ENCODE measurements at regions not wholly inside any gene's neighbourhood (a gene's known extent, or its start where the extent isn't known, plus 50 kb on each side); places are given as distances from the start of the nearest gene placed in this dataset.
"Not testable (repeated sequence)": the region's sequence is repeated elsewhere in the genome, so short reads cannot be mapped to it uniquely, and the experiment has no call there.

DNA sequence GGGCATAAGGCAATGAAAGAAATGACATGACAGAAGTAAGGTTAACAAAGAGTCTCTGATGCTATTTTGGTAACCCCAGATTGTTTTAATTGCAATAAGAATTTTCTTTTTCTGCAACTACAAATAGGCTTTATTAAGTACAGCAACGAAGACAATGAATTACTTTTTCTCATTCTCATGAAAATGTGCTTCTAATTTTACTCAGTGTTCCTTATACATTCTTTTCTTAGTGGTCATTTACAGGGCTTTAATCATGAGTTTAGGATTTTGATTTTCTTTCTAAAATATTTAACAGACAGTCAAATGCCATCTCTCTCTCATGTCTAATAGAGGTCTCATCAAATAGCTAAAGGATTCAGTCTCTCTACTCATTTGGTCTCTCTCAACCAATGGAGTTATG lies 452.1 kb downstream of the RAP2B start:
- DNase-seq: peak in 1 of 3 donors; percentile 6

DNA sequence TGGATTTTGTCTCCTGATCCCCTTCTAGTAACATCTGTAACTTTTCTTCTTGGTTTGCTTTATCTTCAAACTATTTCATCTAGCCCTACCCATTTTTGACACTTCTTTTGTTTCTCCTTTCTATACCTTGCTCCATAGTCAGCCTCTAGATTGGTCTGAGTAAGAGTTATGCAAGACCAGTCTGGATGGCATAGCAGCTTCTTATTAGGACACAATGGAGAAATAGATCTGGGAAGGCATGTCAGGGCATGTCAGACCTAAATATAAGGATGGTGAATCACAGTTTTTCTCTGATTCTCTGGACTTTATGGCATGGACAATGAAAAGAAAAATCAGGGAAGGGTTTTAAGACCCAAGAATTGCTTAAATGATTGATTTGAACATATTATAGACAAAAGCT lies 452.5 kb downstream of the RAP2B start:
- DNase-seq: peak in 1 of 3 donors; percentile 30

DNA sequence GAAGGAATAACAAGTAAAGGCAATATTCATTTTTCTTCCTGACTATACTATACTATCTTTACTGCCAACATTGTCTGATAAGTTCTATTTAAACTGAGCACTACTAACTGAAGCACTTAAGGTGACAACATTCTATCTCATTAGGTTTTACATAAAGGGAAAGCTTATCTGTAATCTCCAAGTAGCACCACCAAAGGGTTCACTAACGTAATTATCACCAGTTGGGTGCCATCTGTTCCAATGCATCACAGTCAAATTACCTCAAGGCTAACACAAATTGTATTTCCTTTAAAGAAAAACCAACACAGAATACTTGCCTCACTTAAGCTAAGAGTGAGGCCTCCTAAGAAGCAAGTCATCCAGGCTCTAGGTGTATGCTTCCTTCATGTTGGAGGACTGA lies 453.8 kb downstream of the RAP2B start:
- no peak for DNase-seq

DNA sequence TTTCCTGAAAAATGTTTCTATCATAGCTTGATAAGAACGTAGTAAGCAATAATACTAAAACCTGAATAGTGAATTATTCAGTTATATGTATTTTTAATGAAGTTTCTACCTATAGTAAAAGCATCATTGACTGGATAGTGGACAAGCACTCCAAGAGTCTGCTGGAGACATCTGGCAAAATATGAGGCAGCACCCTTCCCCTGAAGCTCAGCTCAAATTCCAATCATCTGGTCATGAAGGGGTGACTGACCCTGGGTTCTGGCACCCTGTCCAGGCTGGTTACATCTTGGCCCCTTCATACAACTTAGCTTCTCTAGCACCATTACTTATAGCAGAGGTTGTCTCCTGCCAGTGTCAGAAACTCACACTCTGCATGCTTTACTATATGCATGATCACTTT lies 455.4 kb downstream of the RAP2B start:
- no peak for DNase-seq

DNA sequence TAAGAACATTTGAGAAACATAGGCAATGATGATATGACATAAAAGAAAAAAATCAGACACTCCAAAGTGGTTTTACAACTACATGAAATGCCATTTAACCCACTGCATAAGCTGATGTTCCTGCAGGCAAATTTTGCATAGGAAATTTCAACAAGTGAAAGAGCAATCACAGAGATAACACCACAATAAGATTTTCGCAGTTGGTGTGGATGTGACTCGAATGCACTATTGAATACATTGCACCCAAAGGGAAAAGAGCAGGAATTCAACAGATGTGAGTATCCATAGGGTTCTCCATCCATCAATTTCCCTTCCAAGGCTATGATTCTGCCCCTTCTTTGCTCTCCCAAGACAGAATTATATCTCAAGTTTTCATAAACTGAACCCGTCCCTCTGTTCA lies 456.1 kb downstream of the RAP2B start:
- DNase-seq: no peak

DNA sequence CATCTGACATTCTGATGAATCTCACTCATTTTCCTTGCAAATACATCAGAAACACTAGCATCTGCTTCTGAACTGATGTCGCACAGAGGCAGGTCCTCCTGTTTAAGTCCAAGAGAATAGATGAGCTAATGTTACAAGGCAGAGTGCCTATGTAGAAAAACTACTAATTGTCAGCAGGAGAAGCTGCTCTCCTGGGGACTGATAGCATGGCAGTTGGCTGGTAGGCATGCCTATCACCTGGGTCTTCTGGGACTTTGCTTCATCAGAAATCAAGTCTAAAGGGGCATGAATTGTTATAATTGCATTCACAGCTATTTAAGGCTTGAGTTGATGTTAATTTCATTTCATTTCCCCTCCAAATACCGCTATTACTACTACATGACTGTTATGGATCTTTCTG lies 457.2 kb downstream of the RAP2B start:
- DNase-seq: no peak

DNA sequence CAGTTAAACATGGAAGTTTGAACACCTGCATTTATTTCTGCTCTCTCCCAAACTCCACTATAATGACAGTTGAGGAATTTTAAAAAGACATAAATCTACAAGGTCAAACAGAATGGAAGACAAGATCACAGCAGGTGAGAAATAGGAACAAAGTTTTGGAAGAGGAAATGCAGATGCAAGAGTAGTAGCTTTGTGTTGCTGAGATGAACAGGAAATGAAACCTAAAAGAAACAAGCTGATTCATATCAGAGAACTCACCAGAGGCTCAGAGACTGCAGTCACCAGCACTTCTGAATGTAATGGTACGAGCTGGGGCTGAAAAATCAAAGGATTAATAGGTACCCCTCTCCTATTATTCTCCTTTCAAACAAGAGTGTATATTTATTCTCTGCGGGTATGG lies 459.9 kb downstream of the RAP2B start:
- no peak for DNase-seq

DNA sequence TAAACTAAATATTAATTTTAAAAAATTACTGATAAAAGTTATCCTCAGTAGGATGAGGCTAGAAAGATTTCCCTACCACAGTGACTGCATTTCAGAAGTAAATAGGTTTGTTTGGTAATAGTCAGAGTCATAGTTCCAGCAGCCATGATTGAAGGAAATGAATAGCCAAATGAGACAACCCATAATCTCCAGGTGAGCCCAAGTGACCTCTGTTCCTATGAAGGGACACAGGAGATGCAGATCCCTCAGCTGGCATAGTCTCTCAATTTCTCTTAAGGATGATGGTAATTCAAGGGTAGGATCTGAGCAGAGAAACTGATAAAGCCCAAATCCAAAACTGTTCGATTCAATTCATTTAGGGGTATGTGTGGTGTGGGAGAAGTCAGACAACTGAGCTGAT lies 461.8 kb downstream of the RAP2B start:
- no peak for DNase-seq

DNA sequence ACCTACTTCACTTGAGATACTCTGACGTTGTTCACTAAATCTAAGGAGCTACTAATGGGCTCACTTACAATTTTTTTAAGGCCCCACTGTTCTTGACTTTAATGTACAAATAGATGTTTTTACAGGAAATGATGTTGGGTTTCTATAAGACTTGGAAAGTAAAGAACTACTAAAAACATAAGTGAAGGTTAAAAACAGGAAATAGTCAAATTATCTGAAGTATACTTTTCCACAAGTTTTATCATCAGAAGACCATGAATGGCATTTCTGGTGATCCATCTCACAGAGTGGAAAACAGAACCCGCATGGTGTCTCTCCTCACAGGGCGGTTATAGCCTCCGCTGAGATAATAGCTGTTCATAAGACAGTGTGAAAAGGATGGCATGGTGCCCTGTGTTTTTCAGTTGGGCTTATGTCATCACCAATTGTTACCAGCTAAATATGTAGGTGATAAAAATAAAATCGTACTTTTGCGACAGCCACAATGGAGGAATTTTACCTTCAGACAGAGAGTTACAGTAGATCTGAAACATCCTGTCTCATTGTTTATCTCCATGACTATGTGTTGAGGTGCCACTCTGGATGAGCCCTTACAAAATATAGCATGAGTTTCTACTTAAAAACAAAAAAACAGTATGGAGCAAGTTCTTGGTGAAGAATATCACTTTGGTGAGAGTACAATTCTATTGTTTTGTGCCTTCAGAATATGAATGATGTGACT lies 462.4 kb downstream of the RAP2B start:
- DNase-seq: no peak

DNA sequence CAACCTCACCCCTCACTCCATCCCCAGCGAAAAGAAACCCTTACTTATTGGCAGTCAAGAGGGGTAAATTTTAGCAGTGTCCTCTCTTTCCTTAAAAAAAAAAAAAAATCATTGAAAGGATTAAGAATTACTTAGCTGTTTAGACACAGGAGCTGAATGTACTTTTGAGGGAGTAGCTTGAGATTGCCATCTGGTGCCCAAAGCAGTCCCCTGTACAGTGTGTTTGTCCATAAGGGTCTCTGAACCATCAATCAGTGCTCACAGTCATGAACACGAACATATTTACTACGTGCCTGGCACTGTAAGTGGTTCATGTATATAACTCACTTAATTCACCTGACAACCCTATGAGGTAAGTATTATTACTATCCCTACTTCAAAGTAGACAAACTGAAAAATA lies 463.5 kb downstream of the RAP2B start:
- no peak for DNase-seq

DNA sequence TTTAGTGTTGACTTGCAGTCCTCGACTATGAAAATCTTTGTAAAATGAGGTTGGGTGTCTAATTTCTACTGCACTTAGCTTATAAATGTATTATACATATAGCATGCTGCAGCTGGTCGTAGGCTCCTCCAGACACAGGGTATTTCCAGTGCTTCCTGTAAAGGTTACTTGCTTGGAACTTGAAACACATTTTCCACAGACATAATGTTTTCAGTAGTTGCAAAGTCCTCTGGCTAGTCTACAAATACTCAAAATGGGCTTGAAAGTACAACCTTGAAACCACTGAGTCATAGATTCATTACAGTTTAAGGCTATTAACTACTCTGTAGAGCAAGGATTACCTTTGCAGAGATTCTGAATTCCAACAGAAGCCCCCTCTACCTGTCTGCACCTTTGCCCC lies 464.1 kb downstream of the RAP2B start:
- no peak for DNase-seq

DNA sequence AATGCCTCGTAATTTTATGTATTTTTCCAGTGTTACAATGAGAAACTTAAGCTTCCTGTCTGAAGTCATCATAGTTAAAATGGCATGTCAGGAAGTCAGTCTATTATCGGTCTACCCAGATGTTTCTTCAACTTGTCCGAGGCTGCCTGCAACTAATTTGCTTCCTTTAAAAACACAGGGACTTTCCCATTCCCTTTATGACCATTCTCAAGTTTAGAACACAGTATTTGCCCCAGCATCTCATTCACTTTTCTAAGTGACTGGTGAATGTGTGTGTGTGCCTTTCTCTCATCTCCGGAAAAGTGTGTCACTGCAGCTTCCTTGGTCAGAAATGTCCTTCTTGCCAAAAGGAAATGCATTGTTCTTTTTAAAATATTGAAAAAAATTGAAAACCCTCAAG lies 466.6 kb downstream of the RAP2B start:
- peak in 1 of 3 donors; percentile 17 for DNase-seq

DNA sequence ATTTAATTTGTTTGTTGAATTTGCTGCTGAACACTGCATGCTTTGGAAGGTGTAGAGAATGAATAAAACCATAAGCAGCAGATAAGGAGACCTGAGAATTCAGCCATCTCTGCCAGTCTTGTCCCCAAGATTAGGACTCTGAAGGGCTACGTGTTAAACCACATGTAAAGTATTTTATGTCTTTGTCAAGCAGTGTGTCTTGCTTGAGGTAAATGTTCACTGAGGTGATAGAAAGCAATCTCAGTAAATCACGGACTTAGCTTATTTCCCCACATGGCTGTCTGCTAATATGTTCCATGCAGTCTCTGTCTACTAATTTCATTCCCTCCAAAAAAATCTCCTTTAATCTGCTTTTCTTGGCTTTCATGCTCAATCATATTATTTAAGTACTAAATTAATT lies 467.1 kb downstream of the RAP2B start:
- no peak for DNase-seq

DNA sequence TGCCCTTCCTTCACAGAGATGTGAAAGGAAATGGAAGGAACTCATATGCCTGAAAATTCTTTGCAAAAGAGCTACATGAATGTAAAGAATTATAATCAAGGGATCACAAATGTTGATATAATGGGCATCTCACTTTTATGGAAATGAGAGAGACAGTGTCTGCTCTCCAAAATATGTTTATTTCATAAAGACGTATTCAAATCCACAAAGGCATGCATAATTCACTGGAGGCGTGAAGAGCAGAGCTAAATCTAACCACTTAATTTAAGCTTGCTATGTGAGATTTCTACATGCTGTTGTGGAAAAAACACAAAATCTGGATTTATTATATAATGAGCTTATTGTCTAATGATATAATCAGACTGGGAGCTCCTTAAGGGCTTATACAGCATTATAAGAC lies 469.1 kb downstream of the RAP2B start:
- DNase-seq: no peak

DNA sequence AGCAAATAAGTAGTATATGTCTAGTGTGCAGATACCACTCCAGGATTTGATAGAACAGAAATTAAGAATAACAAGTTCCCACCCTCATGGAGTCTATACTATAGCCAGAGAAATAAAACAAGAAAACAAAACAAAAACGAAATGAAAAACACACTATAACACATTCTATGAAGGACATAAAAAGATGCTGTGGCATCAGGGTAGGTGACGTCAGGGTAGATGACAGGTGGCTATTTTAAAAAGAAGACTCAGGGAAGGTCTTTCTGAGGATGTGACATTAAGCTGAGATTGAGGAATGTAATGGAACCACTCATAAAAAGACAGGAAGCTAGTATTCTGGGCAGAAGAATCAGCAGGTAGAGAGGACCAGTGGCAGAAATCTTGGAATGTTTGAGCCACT lies 469.6 kb downstream of the RAP2B start:
- no peak for DNase-seq

DNA sequence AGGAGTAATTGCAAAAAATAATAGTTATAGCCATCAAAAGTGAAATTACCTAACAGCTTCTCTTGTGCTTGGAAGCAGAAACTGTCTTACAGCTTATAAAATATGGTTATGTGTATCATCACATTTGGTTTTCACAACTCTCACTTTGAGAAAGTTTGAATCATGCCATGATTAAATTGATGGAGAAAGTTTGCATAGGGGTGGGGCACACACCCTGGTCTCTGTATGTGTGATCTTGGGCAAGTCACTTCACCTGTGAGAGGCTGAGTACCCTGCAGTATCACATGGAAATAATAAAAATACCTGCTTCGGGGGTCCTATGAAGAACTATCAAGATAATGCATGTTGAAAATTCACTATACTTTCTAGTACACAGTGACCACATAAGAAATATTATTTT lies 471.4 kb downstream of the RAP2B start:
- DNase-seq: no peak

DNA sequence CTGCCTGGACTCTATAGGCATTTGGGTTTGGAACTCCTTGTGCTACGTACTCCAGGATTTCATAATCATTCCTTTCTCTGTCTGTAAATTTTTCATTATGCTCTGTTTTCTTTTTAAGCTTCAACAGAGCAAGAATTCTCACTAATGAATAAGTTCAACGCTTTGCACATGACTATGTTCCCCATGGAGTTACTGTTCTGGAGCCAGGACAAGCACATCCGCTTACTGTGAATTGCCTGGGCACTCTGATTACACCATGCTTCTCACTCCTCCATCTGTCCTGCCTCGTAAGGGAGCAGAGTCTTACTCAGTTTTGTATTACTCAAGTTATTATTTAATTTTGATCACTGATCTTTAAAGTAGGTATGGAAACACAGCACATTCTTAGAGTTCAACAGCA lies 472.7 kb downstream of the RAP2B start:
- no peak for DNase-seq

DNA sequence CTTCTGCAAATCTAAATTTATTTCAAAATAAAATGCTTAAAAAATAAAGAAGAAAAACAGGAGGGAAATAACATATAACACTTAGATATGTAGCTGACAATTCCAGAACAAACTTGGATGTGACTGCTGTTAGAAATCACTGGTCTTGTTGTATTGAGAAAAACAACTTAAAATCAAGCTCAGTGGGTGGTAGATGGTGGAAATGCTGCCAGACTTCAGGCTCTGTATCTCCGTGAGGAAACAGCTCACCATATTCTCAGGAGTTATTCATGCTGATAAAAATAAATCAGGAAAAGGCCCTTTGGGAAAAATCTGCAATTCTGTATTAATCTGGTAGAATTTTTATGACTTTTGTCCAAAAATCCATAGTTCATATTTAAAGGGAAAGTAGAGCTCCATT lies 477.6 kb downstream of the RAP2B start:
- DNase-seq: peak; percentile 32 to 69 (median 45)

DNA sequence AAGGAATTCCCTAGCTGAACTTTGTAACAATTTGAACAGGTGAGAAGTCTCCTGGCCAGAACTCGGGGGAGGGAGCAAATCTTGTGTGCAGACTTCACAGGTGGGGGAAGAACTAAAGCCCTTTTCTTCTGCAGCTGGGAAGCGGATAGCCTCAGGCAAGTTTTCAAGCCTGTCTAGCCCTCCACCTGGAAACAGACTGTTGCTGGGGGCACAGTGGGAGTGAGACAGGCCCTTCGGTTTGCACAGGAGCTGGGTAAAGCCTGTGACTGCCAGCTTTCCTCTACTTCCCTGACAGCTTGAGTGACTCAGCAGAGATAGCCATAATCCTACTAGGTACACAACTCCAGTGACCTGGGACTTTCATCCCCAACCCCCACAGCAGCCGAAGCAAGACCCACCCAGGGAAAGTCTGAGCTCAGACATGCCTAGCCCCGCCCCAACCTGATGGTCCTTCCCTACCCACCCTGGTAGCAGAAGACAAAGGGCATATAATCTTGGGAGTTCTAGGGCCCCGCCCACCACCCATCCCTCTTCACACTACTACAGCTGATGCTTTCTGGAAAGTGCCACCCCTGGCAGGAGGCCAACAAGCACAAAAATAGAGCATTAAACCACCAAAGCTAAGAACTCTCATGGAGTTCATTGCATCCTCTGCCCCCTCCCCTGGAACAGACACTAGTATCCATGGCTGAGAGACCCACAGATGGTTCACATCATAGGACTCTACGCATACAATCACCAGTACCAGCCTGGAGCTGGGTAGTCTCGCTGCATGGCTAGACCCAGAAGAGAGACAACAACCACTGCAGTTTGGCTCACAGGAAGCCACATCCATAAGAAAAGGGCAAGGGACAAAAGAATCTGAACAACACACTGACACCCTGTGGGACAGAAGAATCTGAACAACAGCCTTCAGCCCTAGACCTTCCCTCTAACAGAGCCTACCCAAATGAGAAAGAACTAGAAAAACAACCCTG lies 479.0 kb downstream of the RAP2B start:
- no peak for DNase-seq

DNA sequence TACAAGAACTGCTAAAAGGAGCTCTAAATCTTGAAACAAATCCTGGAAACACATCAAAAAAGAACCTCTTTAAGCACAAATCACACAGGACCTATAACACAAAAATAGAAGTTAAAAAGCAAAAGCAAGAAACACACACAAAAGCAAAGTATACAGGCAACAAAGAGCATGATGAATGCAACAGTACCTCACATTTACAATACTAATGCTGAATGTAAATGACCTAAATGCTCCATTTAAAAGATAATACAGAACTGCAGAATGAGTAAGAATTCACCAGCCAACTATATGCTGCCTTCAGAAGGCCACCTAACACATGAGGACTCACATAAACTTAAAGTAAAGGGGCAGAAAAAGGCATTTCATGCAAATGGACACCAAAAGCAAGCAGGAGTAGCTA lies 478.6 kb upstream of the ARHGEF26 start:
- DNase-seq: not testable (repeated sequence)

DNA sequence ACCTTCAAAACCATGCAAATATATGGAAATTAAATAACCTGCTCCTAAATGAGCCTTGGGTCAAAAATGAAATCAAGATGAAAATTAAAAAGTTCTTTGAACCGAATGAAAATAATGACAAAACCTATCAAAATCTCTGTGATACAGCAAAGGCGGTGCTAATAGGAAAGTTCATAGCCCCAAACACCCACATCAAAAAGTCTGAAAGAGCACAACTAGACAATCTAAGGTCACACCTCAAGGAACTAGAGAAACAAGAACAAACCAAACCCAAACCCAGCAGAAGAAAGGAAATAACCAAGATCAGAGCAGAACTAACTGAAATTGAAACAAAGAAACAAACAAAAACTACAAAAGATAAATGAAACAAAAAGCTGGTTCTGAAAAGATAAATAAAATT lies 477.7 kb upstream of the ARHGEF26 start:
- DNase-seq: not testable (repeated sequence)

DNA sequence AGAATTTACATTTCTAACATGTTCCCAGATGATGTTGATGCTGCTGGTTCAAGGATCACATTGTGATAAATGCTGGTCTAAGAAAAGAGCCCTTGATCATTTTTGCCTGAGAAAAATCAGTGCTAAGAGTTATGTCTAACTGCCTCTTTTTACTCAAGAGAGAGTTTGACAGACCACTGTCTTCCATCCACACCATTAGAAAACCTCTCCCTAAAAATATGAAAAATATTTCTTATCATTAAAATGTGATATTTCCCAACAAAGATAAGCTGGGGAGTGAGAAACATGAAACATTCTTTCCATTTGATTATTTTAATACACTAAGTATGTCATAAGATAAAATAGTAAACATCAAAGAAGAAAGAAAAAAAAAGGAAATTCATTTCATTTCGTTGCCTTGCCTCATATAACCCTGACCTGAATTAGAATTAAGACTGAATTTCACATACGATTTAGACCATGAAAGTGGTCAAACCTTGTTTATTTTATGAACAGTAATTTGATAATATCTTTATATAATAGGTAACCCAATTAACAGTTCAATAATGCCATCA lies 471.8 kb upstream of the ARHGEF26 start:
- no peak for DNase-seq

DNA sequence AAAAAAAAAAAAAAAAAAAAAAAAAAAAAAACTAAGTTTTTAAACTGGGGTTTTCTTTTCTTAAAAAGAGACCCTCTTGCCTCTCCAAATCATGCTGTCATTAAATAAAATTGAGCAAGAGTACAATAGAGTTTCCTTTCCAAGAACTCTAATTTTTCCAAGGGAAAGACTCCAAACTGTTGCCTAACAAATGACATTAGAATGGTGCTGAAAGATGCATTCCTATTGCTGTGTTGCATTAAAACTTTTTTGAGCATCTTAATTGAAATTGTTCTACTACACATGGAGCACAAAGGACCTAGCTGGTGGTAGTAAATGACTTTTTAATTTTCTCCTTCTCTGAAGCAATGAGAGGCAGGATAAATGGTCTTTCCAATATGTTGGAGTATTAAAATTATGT lies 469.1 kb upstream of the ARHGEF26 start:
- DNase-seq: peak; percentile 43 to 79 (median 57)
